ENCODE measurements at regions not wholly inside any gene's neighbourhood (a gene's known extent, or its start where the extent isn't known, plus 50 kb on each side); places are given as distances from the start of the nearest gene placed in this dataset.
A peak's percentile ranks its signal among the peaks of the same experiment; 100 is the strongest.

- no peak for DNase-seq (ENCODE audit: low read depth)
These were observed 49.9 kb downstream of the CNTN3 start for GRCh38 chr3:74564560-74564959.

DNA sequence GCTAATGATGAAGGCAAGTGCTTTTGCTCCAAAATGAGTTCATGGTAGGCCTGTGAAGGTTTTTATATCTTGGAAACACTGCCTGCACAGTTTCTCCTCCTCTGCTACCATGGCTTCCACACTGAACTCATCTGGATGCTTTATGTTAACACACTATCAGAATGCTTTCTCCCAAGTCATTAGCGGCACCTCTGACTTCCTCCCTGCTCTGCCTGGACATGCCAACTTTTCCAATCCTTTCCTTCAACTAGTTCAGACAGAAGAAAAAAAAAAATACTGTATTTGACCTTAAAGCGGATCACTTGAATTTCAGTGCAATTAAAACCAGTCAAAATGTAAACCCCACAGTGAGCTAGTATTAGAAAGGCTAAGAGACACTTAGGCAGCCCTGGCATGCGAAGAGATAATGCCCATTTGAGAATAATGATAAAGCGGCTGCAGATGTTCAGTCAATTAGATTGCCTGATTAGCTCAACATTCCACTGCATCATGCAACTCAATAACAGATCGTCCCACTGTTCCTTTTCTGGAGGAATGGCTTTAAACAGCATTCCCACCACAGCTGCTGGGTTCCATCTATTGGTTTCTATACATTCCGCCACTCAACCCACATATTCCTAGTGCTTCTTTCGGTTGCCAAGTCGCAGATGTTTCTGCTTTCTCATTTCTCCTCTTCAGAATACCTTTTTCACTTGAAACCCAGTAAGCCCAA lies 51.7 kb downstream of the CNTN3 start:
- DNase-seq (ENCODE audit: low read depth) = no peak

DNA sequence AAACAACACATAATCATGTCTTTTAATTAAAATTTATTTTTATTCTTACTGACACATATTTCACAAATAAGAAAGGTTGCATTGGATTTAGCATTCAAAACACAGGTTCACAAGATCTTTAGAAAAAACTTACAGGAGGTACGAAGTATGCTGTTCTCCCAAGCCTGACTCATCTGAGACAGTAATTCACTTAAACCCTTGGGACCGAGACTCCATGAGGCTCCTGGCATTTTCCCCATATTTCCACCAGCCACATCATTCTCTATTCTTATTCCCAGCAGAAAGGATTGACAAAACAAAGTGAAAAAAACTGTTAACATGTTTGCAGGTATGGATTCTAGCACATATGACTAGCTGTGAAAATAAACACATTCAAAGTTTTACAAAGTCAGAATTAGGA lies 52.6 kb downstream of the CNTN3 start:
- no peak for DNase-seq (ENCODE audit: low read depth)

GRCh38 chr3:74559261-74559660 lies 55.2 kb downstream of the CNTN3 start:
- no peak for DNase-seq (ENCODE audit: low read depth)

GRCh38 chr3:74550686-74551085 lies 63.8 kb downstream of the CNTN3 start:
- no peak for DNase-seq (ENCODE audit: low read depth)

DNA sequence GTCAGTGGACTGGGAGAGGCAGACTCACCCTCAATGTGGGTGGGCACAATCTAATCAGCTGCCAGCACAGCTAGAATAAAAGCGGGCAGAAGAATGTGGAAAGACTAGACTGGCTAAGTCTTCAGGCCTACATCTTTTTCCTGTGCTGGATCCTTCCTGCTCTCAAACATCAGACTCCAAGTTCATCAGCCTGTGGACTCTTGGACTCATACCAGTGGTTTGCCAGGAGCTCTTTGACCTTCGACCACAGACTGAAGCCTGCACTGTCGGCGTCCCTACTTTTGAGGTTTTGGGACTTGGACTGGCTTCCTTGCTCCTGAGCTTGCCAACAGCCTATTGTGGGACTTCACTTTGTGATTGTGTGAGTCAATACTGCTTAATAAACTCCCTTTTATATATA lies 68.0 kb downstream of the CNTN3 start:
- peak; percentile 46 for DNase-seq (ENCODE audit: low read depth)

DNA sequence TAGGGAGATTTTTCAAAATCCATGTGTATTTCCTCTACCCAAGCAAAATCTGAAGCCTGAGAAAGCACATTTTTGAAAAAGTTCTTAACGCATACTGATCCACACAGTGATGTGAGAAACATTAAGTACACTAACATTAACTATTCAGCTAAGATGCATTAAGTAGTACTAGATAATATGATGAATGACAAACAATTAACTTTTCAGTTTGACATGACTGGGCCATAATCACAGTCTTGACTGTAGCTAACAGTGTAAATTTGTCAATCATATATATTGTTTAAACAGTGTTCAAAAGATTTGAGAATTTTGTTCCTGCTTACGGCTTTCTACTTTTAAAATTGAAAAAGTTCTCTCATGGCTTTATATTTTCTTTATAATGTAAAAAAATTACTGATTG lies 72.0 kb downstream of the CNTN3 start:
- no peak for DNase-seq (ENCODE audit: low read depth)

- no peak for DNase-seq (ENCODE audit: low read depth)
These were observed 74.6 kb downstream of the CNTN3 start for GRCh38 chr3:74539876-74540275.

GRCh38 chr3:74538669-74539068 lies 75.8 kb downstream of the CNTN3 start:
- no peak for DNase-seq (ENCODE audit: low read depth)

- no peak for DNase-seq (ENCODE audit: low read depth)
These were observed 76.6 kb downstream of the CNTN3 start for GRCh38 chr3:74537857-74538256.

GRCh38 chr3:74537164-74537563 lies 77.3 kb downstream of the CNTN3 start:
- no peak for DNase-seq (ENCODE audit: low read depth)

GRCh38 chr3:74535281-74535680 lies 79.2 kb downstream of the CNTN3 start:
- no peak for DNase-seq (ENCODE audit: low read depth)

DNA sequence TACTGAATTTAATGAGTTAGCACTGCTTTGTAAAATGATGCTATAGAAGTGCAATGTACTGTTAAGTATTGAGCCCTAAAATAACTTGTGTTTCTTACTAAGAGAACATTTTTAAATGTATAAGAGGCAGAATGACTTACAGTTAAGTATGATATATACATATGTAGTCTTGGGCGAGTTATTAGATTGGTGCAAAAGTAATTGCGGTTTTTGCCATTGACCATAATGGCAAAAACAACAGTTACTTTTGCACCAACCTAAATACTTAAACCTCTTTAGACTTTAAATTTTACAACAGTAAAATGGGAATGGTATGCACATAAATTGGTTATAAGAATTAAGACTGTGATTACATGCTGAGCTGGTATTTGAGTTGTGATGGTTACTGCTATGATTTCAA lies 79.8 kb downstream of the CNTN3 start:
- no peak for DNase-seq (ENCODE audit: low read depth)

DNA sequence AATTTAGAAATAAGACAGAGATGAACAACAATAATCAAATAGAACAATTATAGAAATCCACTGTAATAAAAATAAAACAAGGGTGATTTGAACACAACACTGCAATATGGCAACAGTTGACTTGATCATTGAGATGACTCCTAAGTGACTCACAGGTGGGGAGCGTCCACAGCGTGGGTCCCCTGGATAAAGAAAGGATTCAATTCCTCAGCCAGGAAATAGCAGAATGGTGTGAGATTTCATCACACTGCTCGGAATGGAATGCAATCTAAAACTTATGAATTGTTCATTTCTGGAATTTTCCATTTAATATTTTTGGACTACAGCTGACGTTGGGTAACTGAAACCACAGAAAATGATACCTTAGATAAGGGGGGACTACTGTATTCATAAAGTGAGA lies 82.0 kb downstream of the CNTN3 start:
- DNase-seq (ENCODE audit: low read depth) = peak; percentile 5

DNA sequence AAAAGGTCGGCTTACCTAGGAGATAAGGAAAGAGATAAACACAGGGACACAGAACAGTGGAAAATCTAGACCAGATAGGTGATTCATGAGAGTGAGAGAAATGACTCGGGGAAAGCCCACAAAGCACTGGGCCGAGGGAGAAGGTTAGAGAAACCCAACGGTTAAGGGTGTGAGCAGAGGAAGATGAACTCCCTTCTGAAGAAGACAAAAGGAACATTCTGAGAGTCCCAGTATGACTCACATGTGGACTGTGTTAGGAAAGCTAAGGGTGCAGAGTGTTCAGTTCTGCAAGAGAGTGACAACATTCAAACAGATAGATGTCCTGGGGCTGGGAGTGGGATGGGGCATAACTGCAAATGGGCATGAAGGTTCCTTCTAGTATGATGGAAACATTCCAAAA lies 83.0 kb downstream of the CNTN3 start:
- no peak for DNase-seq (ENCODE audit: low read depth)

- DNase-seq (ENCODE audit: low read depth) = no peak
These were observed 85.3 kb downstream of the CNTN3 start for GRCh38 chr3:74529145-74529544.

- DNase-seq (ENCODE audit: low read depth) = no peak
These were observed 86.9 kb downstream of the CNTN3 start for GRCh38 chr3:74527566-74527965.

- no peak for DNase-seq (ENCODE audit: low read depth)
These were observed 90.6 kb downstream of the CNTN3 start for GRCh38 chr3:74523811-74524210.

DNA sequence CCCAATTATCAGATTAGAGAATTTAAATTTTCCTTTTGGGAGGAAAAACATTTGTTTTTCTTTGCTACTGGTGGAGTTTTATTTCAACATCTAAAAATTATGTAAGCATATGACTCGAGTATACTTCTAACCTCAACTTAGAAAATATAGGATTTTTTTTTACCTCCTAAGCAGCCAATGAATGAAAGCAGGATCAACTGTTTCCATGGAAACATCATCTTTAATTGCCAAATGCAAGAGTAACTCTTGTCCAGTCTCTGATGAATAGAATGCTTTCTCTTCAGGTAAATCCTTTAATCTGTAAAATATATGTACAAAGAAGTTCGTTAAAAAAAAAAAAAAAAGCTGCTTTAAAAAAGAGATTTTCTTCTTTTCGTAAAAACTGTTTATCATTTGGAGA lies 93.6 kb downstream of the CNTN3 start:
- no peak for DNase-seq (ENCODE audit: low read depth)

DNA sequence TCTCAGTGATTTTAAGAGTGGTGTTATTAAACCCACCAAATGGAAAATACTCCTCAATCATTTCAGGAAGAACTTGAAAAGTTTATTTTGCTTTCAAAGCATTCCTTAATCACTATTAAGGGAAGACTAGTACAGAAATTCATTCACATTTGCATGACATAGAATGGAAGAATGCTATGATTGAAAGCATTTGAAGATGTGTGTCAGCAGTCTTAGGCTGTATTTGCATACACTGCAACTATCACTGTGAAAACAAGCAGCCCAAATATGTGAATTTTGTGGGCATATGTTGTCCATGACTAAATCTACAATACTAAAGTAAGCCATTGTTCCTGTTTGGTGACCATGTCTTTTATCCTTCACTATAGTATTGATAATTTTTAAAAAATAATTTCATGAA lies 95.8 kb downstream of the CNTN3 start:
- no peak for DNase-seq (ENCODE audit: low read depth)

DNA sequence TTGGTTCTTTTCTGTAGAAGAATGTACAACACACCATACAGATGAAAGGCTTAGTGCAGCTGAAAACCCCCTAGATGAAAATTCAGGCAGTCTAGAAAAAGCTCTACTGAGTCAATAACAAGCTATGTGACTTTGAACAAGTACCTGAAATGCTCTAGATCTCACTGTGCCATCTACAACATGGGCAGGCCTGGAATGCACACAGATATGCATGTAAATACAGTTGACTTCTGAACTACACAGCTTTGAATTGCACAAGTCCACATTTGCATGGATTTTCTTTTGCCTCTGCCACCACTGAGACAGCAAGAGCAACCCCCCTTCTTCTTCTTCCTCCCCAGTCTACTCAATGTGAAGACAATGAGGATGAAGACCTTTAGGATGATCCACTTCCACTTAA lies 98.4 kb downstream of the CNTN3 start:
- DNase-seq (ENCODE audit: low read depth) = no peak

GRCh38 chr3:74515451-74515850 lies 99.0 kb downstream of the CNTN3 start:
- no peak for DNase-seq (ENCODE audit: low read depth)

- no peak for DNase-seq (ENCODE audit: low read depth)
These were observed 103.4 kb downstream of the CNTN3 start for GRCh38 chr3:74511078-74511477.

DNA sequence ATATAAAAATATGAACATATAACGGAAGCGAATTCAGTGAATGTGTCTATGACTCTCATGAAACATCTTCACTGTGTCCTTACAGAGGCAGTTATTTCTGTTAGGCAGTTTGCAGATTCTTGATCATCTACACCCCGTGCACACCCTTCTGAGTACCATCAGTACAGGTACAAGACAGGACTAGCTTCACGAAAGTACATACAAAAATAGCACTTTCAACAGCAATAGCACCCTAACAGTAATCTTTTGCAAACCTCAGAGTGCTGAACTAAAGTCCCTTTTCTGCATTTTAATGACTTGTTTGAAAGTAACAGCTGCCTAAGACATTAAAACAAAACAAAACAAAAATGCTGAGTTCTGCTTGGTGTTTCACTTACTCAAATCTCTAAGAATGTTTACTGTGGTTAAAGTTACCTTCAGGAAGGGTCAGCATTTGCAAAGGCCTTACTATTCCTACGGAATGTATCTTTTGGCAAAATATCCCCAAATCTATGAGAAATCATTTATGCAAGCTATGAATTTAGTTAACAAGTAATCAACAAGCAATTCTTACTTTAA lies 104.1 kb downstream of the CNTN3 start:
- no peak for DNase-seq (ENCODE audit: low read depth)
